Keratinocyte (primary cell): ENCODE measurements at regions not wholly inside any gene's neighbourhood (a gene's known extent, or its start where the extent isn't known, plus 50 kb on each side); places are given as distances from the start of the nearest gene placed in this dataset.

Experiments used
- DNase-seq: peaks from one replicate; pipeline ENCODE4 v3.0.0-alpha.2; 2011; ENCODE audit warnings: low read depth, missing footprints, low spot score
- FAIRE-seq: peaks from 2 replicates; lab custom pipeline; 2011; peaks lifted over from hg19 to GRCh38; lab: Jason Lieb, UNC
- H2AFZ ChIP-seq: 2 replicates; pipeline ENCODE4 v1.6.0; 2012; ENCODE audit warnings: low read length, control low read depth, inconsistent platforms; ENCODE audit not compliant: control insufficient read depth
- H3K27ac ChIP-seq: 2 replicates; pipeline ENCODE4 v1.5.1; 2011; ENCODE audit warnings: low read length; ENCODE audit not compliant: control insufficient read depth, insufficient read depth
- H3K27me3 ChIP-seq: 3 replicates; pipeline ENCODE4 v1.6.0; 2011; ENCODE audit warnings: low read length; ENCODE audit not compliant: control insufficient read depth, insufficient read depth; ENCODE audit errors: extremely low read depth
- H3K36me3 ChIP-seq, 2 experiments: 2 replicates in 1 of 2; 3 replicates in 1 of 2; pipeline ENCODE4 v1.5.1; 2011; ENCODE audit warnings: low read length in 2 of 2, mild to moderate bottlenecking in 1 of 2; ENCODE audit not compliant: control insufficient read depth in 2 of 2, insufficient read depth in 2 of 2; ENCODE audit errors: extremely low read depth in 1 of 2
- H3K4me1 ChIP-seq: 3 replicates; pipeline ENCODE4 v1.5.1; 2011; ENCODE audit warnings: low read length; ENCODE audit not compliant: control insufficient read depth, insufficient read depth; ENCODE audit errors: extremely low read depth
- H3K4me2 ChIP-seq: 3 replicates; pipeline ENCODE4 v1.6.0; 2011; ENCODE audit warnings: low read depth, low read length; ENCODE audit not compliant: control insufficient read depth, insufficient read depth; ENCODE audit errors: extremely low read depth
- H3K4me3 ChIP-seq, 3 experiments: fragments of 200-600 bp in 1 of 3; sonication (generic) in 1 of 3; 2 replicates in 2 of 3; 3 replicates in 1 of 3; pipeline ENCODE4 v1.5.1; 2011 to 2016; ENCODE audit warnings: low read length in 3 of 3, mild to moderate bottlenecking in 3 of 3, control low read depth in 2 of 3, inconsistent platforms in 1 of 3, low read depth in 1 of 3, mixed read lengths in 1 of 3, mixed run types in 1 of 3, moderate library complexity in 1 of 3; ENCODE audit not compliant: control insufficient read depth in 2 of 3, insufficient read depth in 2 of 3; ENCODE audit errors: extremely low read depth in 1 of 3
- H3K79me2 ChIP-seq: 2 replicates; pipeline ENCODE4 v1.6.0; 2012; ENCODE audit warnings: low read length; ENCODE audit not compliant: control insufficient read depth, insufficient read depth
- H3K9ac ChIP-seq: 3 replicates; pipeline ENCODE4 v1.6.0; 2011; ENCODE audit warnings: low read length; ENCODE audit not compliant: control insufficient read depth, insufficient read depth; ENCODE audit errors: extremely low read depth
- H3K9me1 ChIP-seq: 3 replicates; pipeline ENCODE4 v1.6.0; 2011; ENCODE audit warnings: low read length; ENCODE audit not compliant: control insufficient read depth, insufficient read depth; ENCODE audit errors: extremely low read depth
- H3K9me3 ChIP-seq: 2 replicates; pipeline ENCODE4 v1.5.1; 2012; ENCODE audit warnings: low read depth, low read length; ENCODE audit not compliant: control insufficient read depth
- H4K20me1 ChIP-seq: 3 replicates; pipeline ENCODE4 v1.6.0; 2011; ENCODE audit warnings: low read length; ENCODE audit not compliant: control insufficient read depth, insufficient read depth; ENCODE audit errors: extremely low read depth
- EZH2 ChIP-seq: IDR thresholded peaks from one replicate; pipeline ENCODE4 v1.6.1; 2012; ENCODE audit warnings: inconsistent platforms, mild to moderate bottlenecking, low read length, moderate library complexity
- dilution Hi-C: fragments of 300-500 bp; cut with MboI; formaldehyde crosslinking; loops from one replicate; pipeline ENCODE4 v1.7.0; 2020; ENCODE audit warnings: low sequenced_read_pairs; ENCODE audit not compliant: extremely low pct_ligation_motif_present
- TF ChIP-seq, protein P1 (sequence below), 3 experiments: IDR thresholded peaks in 1 of 3; conservative IDR thresholded peaks in 1 of 3; optimal IDR thresholded peaks in 1 of 3; 2 replicates in 2 of 3; 3 replicates in 1 of 3; pipeline versions ENCODE3 to v1.5.1; 2011; ENCODE audit warnings: low read length in 3 of 3, mild to moderate bottlenecking in 3 of 3, moderate library complexity in 2 of 3, control low read depth in 1 of 3, inconsistent platforms in 1 of 3; ENCODE audit not compliant: insufficient read depth in 2 of 3; ENCODE audit errors: extremely low read depth in 1 of 3

DNA sequence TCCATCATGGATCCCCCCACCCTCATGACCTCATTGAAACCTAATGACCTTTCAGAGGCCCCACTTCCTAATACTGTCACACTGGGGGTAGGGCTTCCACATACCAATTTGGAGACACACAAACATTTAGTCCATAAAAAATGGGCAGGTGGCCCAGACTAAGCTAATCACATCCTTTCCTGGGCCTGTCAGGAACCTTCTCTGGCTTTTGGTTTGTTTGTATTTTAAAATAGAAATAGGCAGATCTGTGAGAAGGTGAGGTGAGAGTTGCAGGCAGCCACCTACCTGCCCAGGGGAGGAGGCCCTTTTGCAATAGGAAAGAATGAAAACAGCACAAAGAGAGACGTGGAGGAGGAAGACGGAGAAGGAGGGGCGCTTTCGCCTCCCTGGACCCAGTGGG, 90.2 kb upstream of the BOD1 start:
- Histone ChIP-seq H4K20me1 (no peaks in the 10 kb centered on the region), H2AFZ (no peak overlapping the region), H3K4me3 (no peak overlapping the region), H3K9ac (no peak overlapping the region), H3K9me3 (no peaks in the 10 kb centered on the region), H3K9me1 (no peaks in the 10 kb centered on the region), H3K4me2 (no peak overlapping the region), H3K36me3 (no peaks in the 10 kb centered on the region), H3K4me1 (no peaks in the 10 kb centered on the region), H3K27me3 (no peaks in the 10 kb centered on the region), H3K79me2 (no peaks in the 10 kb centered on the region), H3K27ac (no peak overlapping the region)
- no peak for DNase-seq
- TF ChIP-seq EZH2 = no peak
- TF ChIP-seq, protein P1, sequence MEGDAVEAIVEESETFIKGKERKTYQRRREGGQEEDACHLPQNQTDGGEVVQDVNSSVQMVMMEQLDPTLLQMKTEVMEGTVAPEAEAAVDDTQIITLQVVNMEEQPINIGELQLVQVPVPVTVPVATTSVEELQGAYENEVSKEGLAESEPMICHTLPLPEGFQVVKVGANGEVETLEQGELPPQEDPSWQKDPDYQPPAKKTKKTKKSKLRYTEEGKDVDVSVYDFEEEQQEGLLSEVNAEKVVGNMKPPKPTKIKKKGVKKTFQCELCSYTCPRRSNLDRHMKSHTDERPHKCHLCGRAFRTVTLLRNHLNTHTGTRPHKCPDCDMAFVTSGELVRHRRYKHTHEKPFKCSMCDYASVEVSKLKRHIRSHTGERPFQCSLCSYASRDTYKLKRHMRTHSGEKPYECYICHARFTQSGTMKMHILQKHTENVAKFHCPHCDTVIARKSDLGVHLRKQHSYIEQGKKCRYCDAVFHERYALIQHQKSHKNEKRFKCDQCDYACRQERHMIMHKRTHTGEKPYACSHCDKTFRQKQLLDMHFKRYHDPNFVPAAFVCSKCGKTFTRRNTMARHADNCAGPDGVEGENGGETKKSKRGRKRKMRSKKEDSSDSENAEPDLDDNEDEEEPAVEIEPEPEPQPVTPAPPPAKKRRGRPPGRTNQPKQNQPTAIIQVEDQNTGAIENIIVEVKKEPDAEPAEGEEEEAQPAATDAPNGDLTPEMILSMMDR (optimal IDR thresholded peaks at IDR 0.05 in 1 of 3, IDR thresholded peaks at IDR 0.05 in 1 of 3, conservative IDR thresholded peaks at IDR 0.05 in 1 of 3; ENCODE audit: extremely low read depth in 1 of 3, insufficient read depth in 2 of 3, low read length in 3 of 3) = no peak
- dilution Hi-C loops = no loop called here
- FAIRE-seq = no peak

DNA sequence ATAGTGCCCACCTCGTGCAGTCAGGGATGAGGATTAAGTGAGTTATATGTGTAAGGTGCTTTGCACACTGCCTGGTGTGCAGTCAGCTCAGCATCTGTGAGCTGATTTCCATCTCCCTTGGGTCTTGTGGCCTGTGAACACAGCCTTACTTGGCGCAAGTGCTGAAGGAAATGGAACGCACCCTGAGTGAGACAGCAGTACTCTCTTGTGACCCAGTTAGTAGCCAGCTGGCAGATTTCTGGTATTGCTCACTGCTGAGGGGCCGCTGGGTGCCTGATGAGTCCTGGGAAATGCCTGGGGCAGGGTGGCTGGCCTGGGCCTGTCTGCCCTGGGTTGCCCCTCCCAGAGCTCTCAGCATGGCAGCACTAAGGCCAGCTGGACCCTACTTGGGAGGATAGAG, 90.9 kb upstream of the BOD1 start:
- no peak for FAIRE-seq
- Histone ChIP-seq H3K27ac (no peak overlapping the region), H3K36me3 (no peaks in the 10 kb centered on the region), H3K4me2 (no peak overlapping the region), H3K9me3 (no peaks in the 10 kb centered on the region), H3K79me2 (no peaks in the 10 kb centered on the region), H3K27me3 (no peaks in the 10 kb centered on the region), H2AFZ (no peak overlapping the region), H3K4me3 (no peak overlapping the region), H3K4me1 (peaks cover under 1% of the 10 kb centered on the region), H3K9me1 (no peaks in the 10 kb centered on the region), H4K20me1 (no peaks in the 10 kb centered on the region), H3K9ac (no peak overlapping the region)
- dilution Hi-C loops = no loop called here
- DNase-seq = no peak
- no peak for TF ChIP-seq EZH2
- TF ChIP-seq, protein P1 (optimal IDR thresholded peaks at IDR 0.05 in 1 of 3, IDR thresholded peaks at IDR 0.05 in 1 of 3, conservative IDR thresholded peaks at IDR 0.05 in 1 of 3; ENCODE audit: extremely low read depth in 1 of 3, insufficient read depth in 2 of 3, low read length in 3 of 3) = no peak
